ENCODE measurements at regions not wholly inside any gene's neighbourhood (a gene's known extent, or its start where the extent isn't known, plus 50 kb on each side); places are given as distances from the start of the nearest gene placed in this dataset.
"Not testable (repeated sequence)": the region's sequence is repeated elsewhere in the genome, so short reads cannot be mapped to it uniquely, and the experiment has no call there.

GRCh38 chr6:121020656-121021055 lies 313.6 kb downstream of the TBC1D32 start:
- no peak for DNase-seq (ENCODE audit: low read depth)

GRCh38 chr6:121008553-121008952 lies 325.7 kb downstream of the TBC1D32 start:
- no peak for DNase-seq (ENCODE audit: low read depth)

GRCh38 chr6:121006024-121006423 lies 328.3 kb downstream of the TBC1D32 start:
- no peak for DNase-seq (ENCODE audit: low read depth)

GRCh38 chr6:121000381-121000780 lies 333.9 kb downstream of the TBC1D32 start:
- no peak for DNase-seq (ENCODE audit: low read depth)

- no peak for DNase-seq (ENCODE audit: low read depth)
Measured at GRCh38 chr6:120996340-120996739, 337.9 kb downstream of the TBC1D32 start.

- DNase-seq (ENCODE audit: low read depth), result no peak
Measured at GRCh38 chr6:120994573-120994967, 339.7 kb downstream of the TBC1D32 start.

- no peak for DNase-seq (ENCODE audit: low read depth)
Measured at GRCh38 chr6:120993929-120994572, 340.2 kb downstream of the TBC1D32 start.

GRCh38 chr6:120992257-120992656 lies 342.0 kb downstream of the TBC1D32 start:
- no peak for DNase-seq (ENCODE audit: low read depth)

- DNase-seq (ENCODE audit: low read depth), result no peak
Measured at GRCh38 chr6:120990866-120991265, 343.4 kb downstream of the TBC1D32 start.

- no peak for DNase-seq (ENCODE audit: low read depth)
Measured at GRCh38 chr6:120981835-120982234, 352.4 kb downstream of the TBC1D32 start.

- DNase-seq (ENCODE audit: low read depth), result no peak
Measured at GRCh38 chr6:120966321-120966720, 368.0 kb downstream of the TBC1D32 start.

GRCh38 chr6:120965814-120966213 lies 368.5 kb downstream of the TBC1D32 start:
- DNase-seq (ENCODE audit: low read depth), result peak; percentile 3

- no peak for DNase-seq (ENCODE audit: low read depth)
Measured at GRCh38 chr6:120960761-120961160, 373.5 kb downstream of the TBC1D32 start.

GRCh38 chr6:120954111-120954510 lies 380.2 kb downstream of the TBC1D32 start:
- no peak for DNase-seq (ENCODE audit: low read depth)

GRCh38 chr6:120951258-120951657 lies 383.0 kb downstream of the TBC1D32 start:
- DNase-seq (ENCODE audit: low read depth), result no peak

GRCh38 chr6:120947111-120947510 lies 387.2 kb downstream of the TBC1D32 start:
- DNase-seq (ENCODE audit: low read depth), result no peak

GRCh38 chr6:120945905-120946594 lies 388.2 kb downstream of the TBC1D32 start:
- no peak for DNase-seq (ENCODE audit: low read depth)

GRCh38 chr6:120938876-120939472 lies 395.3 kb downstream of the TBC1D32 start:
- no peak for DNase-seq (ENCODE audit: low read depth)

- no peak for DNase-seq (ENCODE audit: low read depth)
Measured at GRCh38 chr6:120938164-120938875, 396.0 kb downstream of the TBC1D32 start.

GRCh38 chr6:120935908-120936307 lies 398.4 kb downstream of the TBC1D32 start:
- DNase-seq (ENCODE audit: low read depth), result no peak

- no peak for DNase-seq (ENCODE audit: low read depth)
Measured at GRCh38 chr6:120935016-120935415, 399.3 kb downstream of the TBC1D32 start.

- DNase-seq (ENCODE audit: low read depth), result not testable (repeated sequence)
Measured at GRCh38 chr6:120931520-120932180, 402.6 kb downstream of the TBC1D32 start.

Measured in M059J (cell line).